ENCODE measurements at regions not wholly inside any gene's neighbourhood (a gene's known extent, or its start where the extent isn't known, plus 50 kb on each side); places are given as distances from the start of the nearest gene placed in this dataset.

- DNase-seq (ENCODE audit: low read depth), result no peak
Observed at GRCh38 chr3:6182909-6183308, 678.0 kb upstream of the GRM7 start.

DNA sequence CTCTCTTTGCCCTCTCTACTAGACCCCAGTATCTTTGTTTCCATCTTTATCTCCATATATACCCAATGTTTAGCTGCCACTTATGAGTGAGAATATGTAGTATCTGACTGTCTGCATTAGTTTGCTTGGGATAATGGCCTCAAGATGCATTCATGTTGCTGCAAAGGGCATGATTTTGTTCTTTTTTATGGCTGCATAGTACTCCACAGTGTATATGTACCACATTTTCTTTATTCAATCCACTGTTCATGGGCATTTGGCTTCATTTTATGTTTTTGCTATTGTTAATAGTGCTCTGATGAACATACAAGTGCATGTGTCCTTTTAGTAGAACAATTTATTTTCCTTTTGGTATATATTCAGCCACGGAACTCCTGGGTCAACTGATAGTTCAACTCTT lies 671.5 kb upstream of the GRM7 start:
- no peak for DNase-seq (ENCODE audit: low read depth)

GRCh38 chr3:6204891-6205290 lies 656.0 kb upstream of the GRM7 start:
- no peak for DNase-seq (ENCODE audit: low read depth)

DNA sequence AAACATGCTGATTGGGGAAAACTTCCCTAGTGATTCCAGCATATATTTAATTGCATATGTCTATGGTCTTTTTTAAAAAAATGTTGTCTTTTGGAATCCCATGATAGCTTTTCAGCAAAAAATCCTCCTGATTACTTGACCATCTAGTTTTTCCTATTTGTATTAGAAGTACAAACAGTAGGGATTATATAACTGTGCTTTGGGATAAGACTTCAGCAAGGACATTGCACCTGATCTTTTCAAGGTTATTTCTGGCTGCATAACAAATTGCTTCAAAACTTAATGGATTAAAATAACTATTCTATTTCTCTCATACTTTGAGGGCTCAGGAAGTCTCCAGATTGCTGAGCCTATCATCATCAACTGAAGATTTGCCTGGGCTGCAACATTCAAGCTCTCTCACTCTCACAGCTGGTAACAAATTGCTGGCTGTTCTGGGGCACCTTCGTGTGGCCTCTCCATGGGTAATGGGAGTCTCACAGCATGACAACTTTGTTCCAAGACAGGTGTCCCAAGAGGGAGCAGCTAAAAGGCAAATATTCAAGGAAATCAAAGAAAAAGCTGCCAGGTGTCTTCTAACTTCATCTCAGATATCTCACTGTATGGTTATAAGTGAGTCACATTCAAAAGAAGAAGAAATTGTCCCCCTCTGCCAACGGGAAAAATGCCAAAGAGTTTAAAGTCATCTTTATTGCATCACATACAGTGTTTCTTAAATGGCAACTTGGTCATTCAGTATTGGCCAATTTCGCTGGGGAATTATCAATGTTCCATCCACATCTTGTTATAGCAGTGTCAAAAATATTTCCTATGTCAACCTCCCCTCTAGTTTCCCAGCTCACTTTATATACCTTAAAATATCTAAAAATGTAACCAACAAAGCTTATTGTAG lies 644.5 kb upstream of the GRM7 start:
- DNase-seq (ENCODE audit: low read depth), result no peak

GRCh38 chr3:6220447-6220846 lies 640.5 kb upstream of the GRM7 start:
- DNase-seq (ENCODE audit: low read depth), result no peak

DNA sequence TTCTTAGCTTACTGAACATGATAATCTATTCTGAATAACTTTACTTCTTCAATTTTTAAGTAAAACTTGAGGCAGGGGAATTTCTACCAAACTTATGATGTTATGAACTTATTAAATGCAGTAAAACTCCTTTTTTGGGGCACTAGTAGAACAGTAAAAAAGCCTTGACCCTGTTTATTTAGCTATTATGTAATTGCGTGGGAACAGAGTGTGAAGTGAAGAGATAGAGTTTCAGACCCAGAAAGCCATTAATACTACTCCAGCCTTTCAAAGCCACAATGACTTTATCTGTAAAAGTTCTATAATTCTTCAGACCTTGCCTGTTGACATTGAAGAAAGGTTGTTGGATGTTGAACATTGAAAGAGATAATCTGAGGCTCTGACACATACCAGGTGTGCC lies 638.8 kb upstream of the GRM7 start:
- DNase-seq (ENCODE audit: low read depth), result no peak

DNA sequence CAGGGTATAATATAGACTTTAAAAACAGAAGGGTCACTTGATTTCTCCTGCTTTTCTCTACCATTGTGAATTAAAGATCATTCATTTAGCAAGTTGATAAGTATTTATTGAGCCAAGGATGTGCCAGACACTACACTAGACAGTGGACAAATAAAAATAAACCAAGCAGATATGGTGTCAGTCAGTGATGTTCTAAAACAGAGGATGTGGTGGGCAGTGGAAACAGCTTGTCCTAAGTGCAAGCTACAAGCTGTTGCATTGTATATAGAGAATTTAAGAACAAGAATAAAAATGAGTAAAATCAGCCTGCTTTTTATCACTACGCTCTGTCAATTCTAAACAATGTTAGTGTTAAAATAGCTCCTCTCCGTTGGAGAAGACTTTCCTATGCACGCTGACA lies 637.3 kb upstream of the GRM7 start:
- DNase-seq (ENCODE audit: low read depth), result no peak

DNA sequence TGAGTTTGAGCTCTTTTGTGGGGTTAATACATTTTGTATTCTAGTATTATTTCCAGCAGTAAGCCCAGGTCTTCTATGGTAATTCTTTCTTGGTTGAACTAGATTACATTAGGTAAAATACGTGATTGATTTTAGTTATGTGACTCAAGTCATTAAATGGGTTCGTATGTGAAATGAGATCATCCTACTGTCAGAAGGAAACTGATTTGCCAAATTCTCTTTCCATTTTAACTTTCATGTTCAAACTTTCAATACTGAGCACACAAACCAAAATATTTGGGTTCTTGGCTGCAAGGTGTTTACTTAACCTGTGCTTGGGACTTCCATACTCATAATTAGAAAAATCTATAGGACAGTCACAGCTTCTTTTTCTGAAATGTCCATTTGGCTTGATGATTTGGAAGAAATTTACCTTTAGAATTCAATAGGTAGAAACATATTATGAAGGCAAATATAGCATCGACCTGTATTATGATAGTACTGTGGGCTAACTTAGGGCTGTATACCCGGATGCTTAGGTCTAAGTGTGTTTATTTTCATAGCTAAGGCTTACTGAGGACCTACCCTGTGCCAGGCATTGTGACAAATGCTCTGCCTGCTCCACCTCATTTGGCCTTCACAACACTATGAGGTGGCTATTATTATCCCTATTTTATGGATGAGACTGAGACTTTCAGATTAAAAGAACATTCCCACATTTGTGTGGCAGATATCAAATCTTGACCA lies 631.8 kb upstream of the GRM7 start:
- no peak for DNase-seq (ENCODE audit: low read depth)

DNA sequence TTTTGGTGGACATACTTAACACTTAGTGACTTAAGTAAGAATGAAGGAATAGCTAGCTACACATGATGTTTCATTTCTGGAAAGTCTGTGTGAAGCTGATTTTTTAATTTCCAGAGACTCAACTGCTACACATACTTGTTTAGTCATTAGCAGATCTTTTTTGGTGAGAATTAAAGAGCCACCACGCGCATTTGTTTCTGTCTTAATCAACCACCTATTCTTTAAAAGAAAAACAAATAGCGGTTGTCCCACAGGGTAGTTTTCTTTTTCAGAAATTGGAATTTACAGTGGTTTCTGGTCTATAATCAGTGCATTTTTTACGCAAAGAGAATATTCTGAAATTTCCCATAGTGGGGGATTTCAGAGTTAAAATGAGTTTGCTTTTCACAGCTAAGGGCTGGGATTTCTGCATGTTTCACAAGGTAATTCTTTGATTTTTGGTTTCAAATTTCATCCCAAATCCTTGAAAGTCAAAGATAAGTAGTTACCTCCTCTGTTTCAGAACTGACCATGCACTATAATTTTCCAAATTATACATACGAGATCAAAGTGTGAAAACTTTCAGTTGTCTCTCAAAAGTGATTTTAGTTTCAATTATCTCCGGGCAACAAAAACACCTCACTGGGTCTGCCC lies 631.0 kb upstream of the GRM7 start:
- DNase-seq (ENCODE audit: low read depth), result no peak

GRCh38 chr3:6242104-6242503 lies 618.8 kb upstream of the GRM7 start:
- DNase-seq (ENCODE audit: low read depth), result no peak

DNA sequence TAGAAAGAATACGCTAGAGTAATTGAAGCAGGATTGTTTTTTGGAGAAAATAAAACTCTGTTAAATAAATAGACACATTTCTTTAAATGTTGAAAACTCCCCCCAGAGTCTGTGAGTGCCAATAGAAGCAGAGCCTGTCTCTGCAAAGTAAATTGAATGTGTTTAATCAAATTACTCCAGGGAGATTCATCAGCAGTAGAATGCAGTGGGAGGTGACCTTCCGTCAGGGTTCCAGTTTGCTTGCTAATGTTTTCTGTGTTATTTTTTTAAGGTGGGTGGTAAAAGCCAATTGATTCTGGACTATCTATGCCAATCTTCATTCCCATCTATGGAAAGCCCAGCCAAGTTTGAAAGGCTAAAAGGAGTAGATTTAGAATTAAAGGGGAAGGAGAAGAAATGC lies 612.4 kb upstream of the GRM7 start:
- DNase-seq (ENCODE audit: low read depth), result no peak

DNA sequence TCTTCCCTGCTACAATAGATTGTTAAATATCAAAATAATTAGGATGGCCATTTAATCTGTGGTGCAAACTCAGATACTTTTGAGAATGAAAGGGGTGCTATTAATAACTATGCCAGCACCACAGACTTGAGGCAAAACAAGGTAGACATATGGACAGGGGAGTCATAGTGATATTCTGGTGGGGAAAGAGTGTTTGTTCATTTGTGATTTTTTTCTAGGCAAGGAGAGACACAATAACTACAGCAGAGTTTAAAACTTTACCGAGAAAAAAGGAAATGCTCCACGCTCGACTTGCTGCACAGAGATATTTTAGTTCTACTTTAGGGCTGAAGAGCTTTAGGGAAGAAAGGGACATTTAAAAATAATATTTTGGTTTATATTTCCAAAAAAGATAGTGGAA lies 611.2 kb upstream of the GRM7 start:
- DNase-seq (ENCODE audit: low read depth), result no peak

DNA sequence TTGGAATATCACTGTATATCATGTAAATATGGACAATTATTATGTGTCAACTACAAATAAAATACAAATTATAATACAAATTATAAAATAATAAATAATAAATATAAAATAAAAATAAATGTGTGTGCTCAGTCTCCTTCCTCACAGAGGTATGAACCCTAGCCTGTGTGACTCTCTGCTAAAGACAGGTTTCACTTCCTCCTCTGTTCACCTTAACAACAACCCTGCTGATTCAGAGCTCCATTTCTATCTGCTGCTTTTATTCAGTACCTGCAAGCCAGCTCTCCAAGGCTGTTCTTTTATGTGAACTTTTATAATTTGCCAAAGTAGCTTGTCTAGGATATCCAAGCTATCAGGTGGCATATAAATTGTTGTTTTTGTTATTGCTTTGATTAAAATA lies 610.7 kb upstream of the GRM7 start:
- DNase-seq (ENCODE audit: low read depth), result no peak

DNA sequence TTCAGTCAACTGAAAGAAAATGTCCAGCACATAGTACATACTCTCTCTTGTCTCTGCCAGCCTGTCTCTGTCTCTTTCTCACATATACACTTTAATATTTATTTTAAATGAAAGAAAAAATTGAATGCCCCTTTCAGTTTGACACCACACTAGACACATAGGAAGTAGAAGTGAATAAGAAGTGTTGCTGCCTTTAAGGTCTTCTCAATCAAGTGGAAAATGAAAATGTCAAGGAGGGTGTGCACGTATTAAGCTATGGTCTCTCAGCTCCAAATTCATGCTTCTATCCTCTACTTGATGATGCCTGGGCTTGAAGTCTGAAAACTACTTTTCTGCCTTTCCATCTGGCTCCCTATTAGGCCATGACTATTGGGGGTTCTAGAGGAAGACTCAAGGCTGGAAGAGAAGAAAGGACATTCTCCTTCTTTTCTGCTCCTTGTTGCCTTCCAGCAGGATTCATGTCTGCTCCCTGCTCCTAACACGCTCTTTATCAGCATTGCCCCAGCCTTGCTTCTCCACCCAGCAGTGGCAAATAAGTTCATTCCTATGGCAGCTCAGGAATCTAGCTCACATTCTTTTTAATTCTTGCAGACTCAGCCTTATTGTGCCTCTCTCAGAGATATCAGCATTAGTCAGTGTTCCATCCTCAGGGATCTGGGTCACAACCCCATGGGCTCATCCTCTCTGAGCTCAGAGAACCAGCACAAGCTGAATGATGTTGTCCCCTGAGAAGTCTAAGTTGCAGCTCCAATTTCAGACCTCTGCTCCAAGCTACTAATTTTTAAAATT lies 609.1 kb upstream of the GRM7 start:
- DNase-seq (ENCODE audit: low read depth), result no peak

DNA sequence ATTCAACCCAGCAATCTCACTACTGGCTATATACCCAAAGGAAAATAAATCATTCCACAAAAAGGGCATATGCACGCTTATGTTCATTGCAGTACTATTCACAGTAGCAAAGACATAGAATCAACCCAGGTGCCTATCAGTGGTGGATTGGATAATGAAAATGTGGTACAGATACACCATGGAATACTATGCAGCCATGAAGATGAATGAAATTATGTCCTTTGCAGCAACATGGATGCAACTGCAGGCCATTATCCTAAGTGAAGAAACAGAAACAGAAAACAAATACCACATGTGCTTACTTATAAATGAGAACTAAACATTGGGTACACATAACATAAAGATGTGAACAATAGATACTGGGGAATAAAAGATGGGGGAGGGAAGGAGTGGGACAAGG lies 606.4 kb upstream of the GRM7 start:
- DNase-seq (ENCODE audit: low read depth), result no peak

DNA sequence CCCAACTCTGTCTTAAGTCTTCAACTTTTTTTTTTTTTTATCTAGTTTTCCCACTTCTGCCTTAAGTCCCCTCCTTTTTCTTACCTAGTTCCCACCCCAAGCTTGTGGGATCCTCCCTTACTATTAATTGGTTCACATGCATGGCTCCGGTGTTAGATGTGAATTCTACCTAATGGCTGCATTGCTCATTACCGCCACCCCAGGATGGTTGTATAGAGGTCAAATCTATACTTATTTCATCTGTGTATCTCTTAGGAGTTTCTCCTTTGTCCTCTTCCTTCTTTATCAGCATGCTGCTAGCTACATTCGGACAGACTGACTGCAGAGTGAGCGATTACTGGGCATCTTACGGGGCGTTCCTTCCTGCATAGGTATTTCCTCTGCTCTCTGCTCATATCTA lies 605.7 kb upstream of the GRM7 start:
- DNase-seq (ENCODE audit: low read depth), result no peak

GRCh38 chr3:6260551-6261191 lies 600.2 kb upstream of the GRM7 start:
- DNase-seq (ENCODE audit: low read depth), result no peak

DNA sequence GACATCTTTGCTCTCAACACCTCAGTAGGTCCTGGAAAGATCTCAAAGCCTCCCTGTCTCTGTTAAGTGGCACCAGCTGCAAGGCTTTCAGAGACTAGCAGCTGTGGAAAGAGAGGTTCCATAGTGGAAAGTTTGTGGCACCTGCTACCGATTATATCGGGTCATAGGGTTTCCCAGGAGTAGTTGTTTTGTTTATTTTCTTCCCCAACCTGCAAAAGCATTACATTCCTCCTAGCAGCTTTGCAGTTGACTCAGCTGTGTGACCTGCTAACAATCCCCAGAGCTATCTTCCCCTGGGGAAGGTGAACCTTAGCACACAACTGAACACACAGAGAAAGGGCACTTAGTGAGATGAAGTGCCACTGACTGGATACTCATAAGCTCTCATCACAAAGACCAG lies 598.9 kb upstream of the GRM7 start:
- DNase-seq (ENCODE audit: low read depth), result no peak

GRCh38 chr3:6264036-6264435 lies 596.9 kb upstream of the GRM7 start:
- no peak for DNase-seq (ENCODE audit: low read depth)

GRCh38 chr3:6264906-6265305 lies 596.0 kb upstream of the GRM7 start:
- no peak for DNase-seq (ENCODE audit: low read depth)

DNA sequence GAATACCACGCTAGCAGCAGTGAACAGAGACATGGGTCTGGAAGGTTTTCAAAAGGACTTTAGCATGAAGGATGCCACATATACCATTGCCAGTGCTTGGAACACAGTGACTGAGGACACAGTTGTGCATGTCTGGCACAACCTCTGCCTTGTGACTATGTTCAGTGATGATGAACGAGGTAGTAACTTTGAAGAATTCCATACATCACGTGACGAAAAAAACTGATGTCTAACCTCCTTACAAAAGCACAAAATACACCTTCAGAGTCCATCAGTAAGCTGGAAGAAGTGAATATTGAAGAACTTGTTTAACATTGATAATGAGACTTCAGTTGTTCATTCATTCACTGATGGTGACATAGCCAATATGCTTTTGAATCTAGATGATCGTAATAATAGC lies 594.8 kb upstream of the GRM7 start:
- DNase-seq (ENCODE audit: low read depth), result no peak

GRCh38 chr3:6273878-6274277 lies 587.0 kb upstream of the GRM7 start:
- no peak for DNase-seq (ENCODE audit: low read depth)

All from stimulated activated CD8-positive, alpha-beta memory T cell treated with anti-CD3 and anti-CD28 coated beads, Interleukin-12 subunit alpha, Interleukin-12 subunit beta, amount 100 ng/mL, for 4 hours (primary cell).